ENCODE measurements at regions not wholly inside any gene's neighbourhood (a gene's known extent, or its start where the extent isn't known, plus 50 kb on each side); places are given as distances from the start of the nearest gene placed in this dataset.
"Not testable (repeated sequence)": the region's sequence is repeated elsewhere in the genome, so short reads cannot be mapped to it uniquely, and the experiment has no call there.

GRCh38 chr20:11180186-11180585 is 506.4 kb upstream of the JAG1 start:
- H3K27me3 Mint-ChIP-seq (ENCODE audit: low read depth): no peaks in the 10 kb centered on the region
- no peak for TF ChIP-seq CTCF (IDR thresholded peaks at IDR 0.05)
- H3K9me3 Mint-ChIP-seq (ENCODE audit: low read depth): peaks cover 27% of the 10 kb centered on the region
- H3K4me1 Mint-ChIP-seq (ENCODE audit: low read depth): peaks cover 33% of the 10 kb centered on the region
- H3K4me3 Mint-ChIP-seq (ENCODE audit: unreplicated experiment): no peak overlapping the region
- DNase-seq (ENCODE audit: low spot score): no peak
- H3K36me3 Mint-ChIP-seq (ENCODE audit: low read depth): peaks cover 5% of the 10 kb centered on the region
- no peak overlapping the region for H3K27ac Mint-ChIP-seq (ENCODE audit: unreplicated experiment)

GRCh38 chr20:11181129-11181528 is 507.3 kb upstream of the JAG1 start:
- H3K9me3 Mint-ChIP-seq (ENCODE audit: low read depth): peaks cover 30% of the 10 kb centered on the region
- not testable (repeated sequence) for H3K27ac Mint-ChIP-seq (ENCODE audit: unreplicated experiment)

GRCh38 chr20:11181966-11182365 is 508.2 kb upstream of the JAG1 start:
- Mint-ChIP-seq H3K4me3 (ENCODE audit: unreplicated experiment) (no peak overlapping the region), H3K4me1 (ENCODE audit: low read depth) (peaks cover 31% of the 10 kb centered on the region), H3K27me3 (ENCODE audit: low read depth) (no peaks in the 10 kb centered on the region), H3K27ac (ENCODE audit: unreplicated experiment) (no peak overlapping the region), H3K36me3 (ENCODE audit: low read depth) (peaks cover 7% of the 10 kb centered on the region), H3K9me3 (ENCODE audit: low read depth) (peaks cover 31% of the 10 kb centered on the region)
- no peak for DNase-seq (ENCODE audit: low spot score)
- TF ChIP-seq CTCF (IDR thresholded peaks at IDR 0.05): peak; percentile 52

More at GRCh38 chr20:11181129-11181528, 507.3 kb upstream of the JAG1 start:
- H3K4me1 Mint-ChIP-seq (ENCODE audit: low read depth): peaks cover 26% of the 10 kb centered on the region
- not testable (repeated sequence) for H3K36me3 Mint-ChIP-seq (ENCODE audit: low read depth); H3K27me3 Mint-ChIP-seq (ENCODE audit: low read depth); H3K4me3 Mint-ChIP-seq (ENCODE audit: unreplicated experiment); DNase-seq (ENCODE audit: low spot score)

GRCh38 chr20:11182720-11183119 is 508.9 kb upstream of the JAG1 start:
- DNase-seq (ENCODE audit: low spot score): no peak
- peaks cover 39% of the 10 kb centered on the region for H3K4me1 Mint-ChIP-seq (ENCODE audit: low read depth)
- H3K4me3 Mint-ChIP-seq (ENCODE audit: unreplicated experiment): no peak overlapping the region
- H3K27me3 Mint-ChIP-seq (ENCODE audit: low read depth): no peaks in the 10 kb centered on the region
- no peak for TF ChIP-seq CTCF (IDR thresholded peaks at IDR 0.05)
- peaks cover 31% of the 10 kb centered on the region for H3K9me3 Mint-ChIP-seq (ENCODE audit: low read depth)
- no peak overlapping the region for H3K27ac Mint-ChIP-seq (ENCODE audit: unreplicated experiment)
- peaks cover 7% of the 10 kb centered on the region for H3K36me3 Mint-ChIP-seq (ENCODE audit: low read depth)

- H3K4me3 Mint-ChIP-seq (ENCODE audit: unreplicated experiment): no peak overlapping the region
Observed at GRCh38 chr20:11186301-11187008, 512.7 kb upstream of the JAG1 start.

More at GRCh38 chr20:11186301-11187008, 512.7 kb upstream of the JAG1 start:
- Mint-ChIP-seq H3K9me3 (ENCODE audit: low read depth) (peaks cover 23% of the 10 kb centered on the region), H3K27ac (ENCODE audit: unreplicated experiment) (peak overlapping the region; percentile 88), H3K36me3 (ENCODE audit: low read depth) (peaks cover 7% of the 10 kb centered on the region), H3K27me3 (ENCODE audit: low read depth) (no peaks in the 10 kb centered on the region), H3K4me1 (ENCODE audit: low read depth) (peaks cover 38% of the 10 kb centered on the region)
- no peak for TF ChIP-seq CTCF (IDR thresholded peaks at IDR 0.05)
- no peak for DNase-seq (ENCODE audit: low spot score)
